H1 (cell line): ENCODE measurements at regions not wholly inside any gene's neighbourhood (a gene's known extent, or its start where the extent isn't known, plus 50 kb on each side); places are given as distances from the start of the nearest gene placed in this dataset.

Experiments
- TF ChIP-seq, protein P1 (sequence below): fragments of 300-600 bp; sonication (generic); IDR thresholded peaks from 2 replicates; pipeline ENCODE4 v1.7.1; 2012; ENCODE audit warnings: low read length, moderate library complexity, mild to moderate bottlenecking, inconsistent platforms; ENCODE audit not compliant: insufficient replicate concordance

DNA sequence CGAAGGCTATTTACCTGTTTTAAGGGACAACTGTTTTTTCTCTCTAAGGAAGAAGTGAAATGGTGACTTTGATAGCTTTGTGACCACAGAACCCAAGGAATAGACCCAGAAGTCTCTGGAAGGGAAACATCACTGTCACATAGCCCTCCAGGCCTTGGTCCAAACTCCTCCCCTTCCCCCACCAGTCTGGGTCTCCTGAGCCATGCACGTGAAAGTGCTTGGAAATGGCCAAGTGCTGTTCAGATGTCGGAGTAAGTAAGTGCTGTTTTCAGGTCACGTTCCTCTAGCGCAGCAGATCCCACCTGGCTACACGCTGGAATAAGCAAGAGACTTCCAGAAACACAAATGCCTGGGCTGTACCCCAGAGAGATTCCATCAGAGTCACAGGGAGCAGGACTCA is 73.0 kb upstream of the AFF3 start (continued):
- TF ChIP-seq, protein P1, sequence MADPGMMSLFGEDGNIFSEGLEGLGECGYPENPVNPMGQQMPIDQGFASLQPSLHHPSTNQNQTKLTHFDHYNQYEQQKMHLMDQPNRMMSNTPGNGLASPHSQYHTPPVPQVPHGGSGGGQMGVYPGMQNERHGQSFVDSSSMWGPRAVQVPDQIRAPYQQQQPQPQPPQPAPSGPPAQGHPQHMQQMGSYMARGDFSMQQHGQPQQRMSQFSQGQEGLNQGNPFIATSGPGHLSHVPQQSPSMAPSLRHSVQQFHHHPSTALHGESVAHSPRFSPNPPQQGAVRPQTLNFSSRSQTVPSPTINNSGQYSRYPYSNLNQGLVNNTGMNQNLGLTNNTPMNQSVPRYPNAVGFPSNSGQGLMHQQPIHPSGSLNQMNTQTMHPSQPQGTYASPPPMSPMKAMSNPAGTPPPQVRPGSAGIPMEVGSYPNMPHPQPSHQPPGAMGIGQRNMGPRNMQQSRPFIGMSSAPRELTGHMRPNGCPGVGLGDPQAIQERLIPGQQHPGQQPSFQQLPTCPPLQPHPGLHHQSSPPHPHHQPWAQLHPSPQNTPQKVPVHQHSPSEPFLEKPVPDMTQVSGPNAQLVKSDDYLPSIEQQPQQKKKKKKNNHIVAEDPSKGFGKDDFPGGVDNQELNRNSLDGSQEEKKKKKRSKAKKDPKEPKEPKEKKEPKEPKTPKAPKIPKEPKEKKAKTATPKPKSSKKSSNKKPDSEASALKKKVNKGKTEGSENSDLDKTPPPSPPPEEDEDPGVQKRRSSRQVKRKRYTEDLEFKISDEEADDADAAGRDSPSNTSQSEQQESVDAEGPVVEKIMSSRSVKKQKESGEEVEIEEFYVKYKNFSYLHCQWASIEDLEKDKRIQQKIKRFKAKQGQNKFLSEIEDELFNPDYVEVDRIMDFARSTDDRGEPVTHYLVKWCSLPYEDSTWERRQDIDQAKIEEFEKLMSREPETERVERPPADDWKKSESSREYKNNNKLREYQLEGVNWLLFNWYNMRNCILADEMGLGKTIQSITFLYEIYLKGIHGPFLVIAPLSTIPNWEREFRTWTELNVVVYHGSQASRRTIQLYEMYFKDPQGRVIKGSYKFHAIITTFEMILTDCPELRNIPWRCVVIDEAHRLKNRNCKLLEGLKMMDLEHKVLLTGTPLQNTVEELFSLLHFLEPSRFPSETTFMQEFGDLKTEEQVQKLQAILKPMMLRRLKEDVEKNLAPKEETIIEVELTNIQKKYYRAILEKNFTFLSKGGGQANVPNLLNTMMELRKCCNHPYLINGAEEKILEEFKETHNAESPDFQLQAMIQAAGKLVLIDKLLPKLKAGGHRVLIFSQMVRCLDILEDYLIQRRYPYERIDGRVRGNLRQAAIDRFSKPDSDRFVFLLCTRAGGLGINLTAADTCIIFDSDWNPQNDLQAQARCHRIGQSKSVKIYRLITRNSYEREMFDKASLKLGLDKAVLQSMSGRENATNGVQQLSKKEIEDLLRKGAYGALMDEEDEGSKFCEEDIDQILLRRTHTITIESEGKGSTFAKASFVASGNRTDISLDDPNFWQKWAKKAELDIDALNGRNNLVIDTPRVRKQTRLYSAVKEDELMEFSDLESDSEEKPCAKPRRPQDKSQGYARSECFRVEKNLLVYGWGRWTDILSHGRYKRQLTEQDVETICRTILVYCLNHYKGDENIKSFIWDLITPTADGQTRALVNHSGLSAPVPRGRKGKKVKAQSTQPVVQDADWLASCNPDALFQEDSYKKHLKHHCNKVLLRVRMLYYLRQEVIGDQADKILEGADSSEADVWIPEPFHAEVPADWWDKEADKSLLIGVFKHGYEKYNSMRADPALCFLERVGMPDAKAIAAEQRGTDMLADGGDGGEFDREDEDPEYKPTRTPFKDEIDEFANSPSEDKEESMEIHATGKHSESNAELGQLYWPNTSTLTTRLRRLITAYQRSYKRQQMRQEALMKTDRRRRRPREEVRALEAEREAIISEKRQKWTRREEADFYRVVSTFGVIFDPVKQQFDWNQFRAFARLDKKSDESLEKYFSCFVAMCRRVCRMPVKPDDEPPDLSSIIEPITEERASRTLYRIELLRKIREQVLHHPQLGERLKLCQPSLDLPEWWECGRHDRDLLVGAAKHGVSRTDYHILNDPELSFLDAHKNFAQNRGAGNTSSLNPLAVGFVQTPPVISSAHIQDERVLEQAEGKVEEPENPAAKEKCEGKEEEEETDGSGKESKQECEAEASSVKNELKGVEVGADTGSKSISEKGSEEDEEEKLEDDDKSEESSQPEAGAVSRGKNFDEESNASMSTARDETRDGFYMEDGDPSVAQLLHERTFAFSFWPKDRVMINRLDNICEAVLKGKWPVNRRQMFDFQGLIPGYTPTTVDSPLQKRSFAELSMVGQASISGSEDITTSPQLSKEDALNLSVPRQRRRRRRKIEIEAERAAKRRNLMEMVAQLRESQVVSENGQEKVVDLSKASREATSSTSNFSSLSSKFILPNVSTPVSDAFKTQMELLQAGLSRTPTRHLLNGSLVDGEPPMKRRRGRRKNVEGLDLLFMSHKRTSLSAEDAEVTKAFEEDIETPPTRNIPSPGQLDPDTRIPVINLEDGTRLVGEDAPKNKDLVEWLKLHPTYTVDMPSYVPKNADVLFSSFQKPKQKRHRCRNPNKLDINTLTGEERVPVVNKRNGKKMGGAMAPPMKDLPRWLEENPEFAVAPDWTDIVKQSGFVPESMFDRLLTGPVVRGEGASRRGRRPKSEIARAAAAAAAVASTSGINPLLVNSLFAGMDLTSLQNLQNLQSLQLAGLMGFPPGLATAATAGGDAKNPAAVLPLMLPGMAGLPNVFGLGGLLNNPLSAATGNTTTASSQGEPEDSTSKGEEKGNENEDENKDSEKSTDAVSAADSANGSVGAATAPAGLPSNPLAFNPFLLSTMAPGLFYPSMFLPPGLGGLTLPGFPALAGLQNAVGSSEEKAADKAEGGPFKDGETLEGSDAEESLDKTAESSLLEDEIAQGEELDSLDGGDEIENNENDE: no peak
